ENCODE measurements at regions not wholly inside any gene's neighbourhood (a gene's known extent, or its start where the extent isn't known, plus 50 kb on each side); places are given as distances from the start of the nearest gene placed in this dataset.

GRCh38 chr10:109427411-109427810, 495.9 kb downstream of the XPNPEP1 start:
- no peak overlapping the region for H3K4me3 ChIP-seq
- intact Hi-C loops (cut with DNase I; ENCODE audit: low total_unique reads), result no loop called here

DNA sequence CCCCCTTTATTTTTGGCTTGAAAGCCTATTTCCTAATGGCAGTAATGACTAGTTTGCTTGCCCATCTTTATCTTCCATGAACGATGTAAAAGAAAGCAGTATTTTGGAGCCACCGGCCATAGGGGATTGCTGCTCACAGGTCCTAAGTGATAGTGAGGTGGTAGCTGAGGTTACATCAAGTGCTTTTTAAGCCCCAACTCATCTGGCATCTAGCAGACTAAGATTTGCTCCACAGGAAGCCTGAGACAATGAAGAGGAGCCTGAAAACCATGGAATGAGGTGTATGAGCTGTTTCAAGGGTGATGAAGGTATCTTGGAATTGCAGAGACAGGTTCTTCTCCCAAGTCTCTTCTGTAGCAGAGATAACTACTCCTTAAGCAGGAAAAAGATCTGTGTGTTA, 496.3 kb downstream of the XPNPEP1 start:
- 84 to 89% methylated on average over 2 of the region's 2 CpGs for WGBS, 2 donors
- Histone ChIP-seq H3K4me3 (no peak overlapping the region), H3K27ac (no peak overlapping the region), H3K27me3 (no peaks in the 10 kb centered on the region), H3K36me3 (ENCODE audit: low read depth, missing control alignments) (no peaks in the 10 kb centered on the region), H3K4me1 (no peaks in the 10 kb centered on the region), H3K9me3 (no peaks in the 10 kb centered on the region)
- no peak for TF ChIP-seq POLR2A (IDR thresholded peaks at IDR 0.05)
- TF ChIP-seq, protein P1, sequence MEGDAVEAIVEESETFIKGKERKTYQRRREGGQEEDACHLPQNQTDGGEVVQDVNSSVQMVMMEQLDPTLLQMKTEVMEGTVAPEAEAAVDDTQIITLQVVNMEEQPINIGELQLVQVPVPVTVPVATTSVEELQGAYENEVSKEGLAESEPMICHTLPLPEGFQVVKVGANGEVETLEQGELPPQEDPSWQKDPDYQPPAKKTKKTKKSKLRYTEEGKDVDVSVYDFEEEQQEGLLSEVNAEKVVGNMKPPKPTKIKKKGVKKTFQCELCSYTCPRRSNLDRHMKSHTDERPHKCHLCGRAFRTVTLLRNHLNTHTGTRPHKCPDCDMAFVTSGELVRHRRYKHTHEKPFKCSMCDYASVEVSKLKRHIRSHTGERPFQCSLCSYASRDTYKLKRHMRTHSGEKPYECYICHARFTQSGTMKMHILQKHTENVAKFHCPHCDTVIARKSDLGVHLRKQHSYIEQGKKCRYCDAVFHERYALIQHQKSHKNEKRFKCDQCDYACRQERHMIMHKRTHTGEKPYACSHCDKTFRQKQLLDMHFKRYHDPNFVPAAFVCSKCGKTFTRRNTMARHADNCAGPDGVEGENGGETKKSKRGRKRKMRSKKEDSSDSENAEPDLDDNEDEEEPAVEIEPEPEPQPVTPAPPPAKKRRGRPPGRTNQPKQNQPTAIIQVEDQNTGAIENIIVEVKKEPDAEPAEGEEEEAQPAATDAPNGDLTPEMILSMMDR (IDR thresholded peaks at IDR 0.05), result no peak
- intact Hi-C loops (cut with DNase I; ENCODE audit: low total_unique reads), result no loop called here
- no peak for DNase-seq

More at GRCh38 chr10:109427411-109427810, 495.9 kb downstream of the XPNPEP1 start:
- no peaks in the 10 kb centered on the region for H3K36me3 ChIP-seq (ENCODE audit: low read depth, missing control alignments)
- no peaks in the 10 kb centered on the region for H3K4me1 ChIP-seq
- TF ChIP-seq POLR2A (IDR thresholded peaks at IDR 0.05), result no peak
- TF ChIP-seq, protein P1 (IDR thresholded peaks at IDR 0.05), result no peak
- no peaks in the 10 kb centered on the region for H3K27me3 ChIP-seq
- H3K27ac ChIP-seq, result no peak overlapping the region
- no peak for DNase-seq
- no peaks in the 10 kb centered on the region for H3K9me3 ChIP-seq
- WGBS, 2 donors, result 63 to 78% methylated on average over 2 of the region's 2 CpGs

- H3K27me3 ChIP-seq, result no peaks in the 10 kb centered on the region
- WGBS, 2 donors, result 75 to 85% methylated on average over 3 of the region's 3 CpGs
- intact Hi-C loops (cut with DNase I; ENCODE audit: low total_unique reads), result no loop called here
- H3K9me3 ChIP-seq, result no peaks in the 10 kb centered on the region
- H3K4me3 ChIP-seq, result no peak overlapping the region
- H3K36me3 ChIP-seq (ENCODE audit: low read depth, missing control alignments), result no peaks in the 10 kb centered on the region
- DNase-seq, result no peak
- TF ChIP-seq, protein P1 (IDR thresholded peaks at IDR 0.05), result no peak
- TF ChIP-seq POLR2A (IDR thresholded peaks at IDR 0.05), result no peak
- no peak overlapping the region for H3K27ac ChIP-seq
- H3K4me1 ChIP-seq, result no peaks in the 10 kb centered on the region
Observed at GRCh38 chr10:109418795-109419194, 504.5 kb downstream of the XPNPEP1 start.

GRCh38 chr10:109417803-109418202, 505.5 kb downstream of the XPNPEP1 start:
- TF ChIP-seq, protein P1 (IDR thresholded peaks at IDR 0.05), result no peak
- no peak for DNase-seq
- no peak overlapping the region for H3K27ac ChIP-seq
- no peaks in the 10 kb centered on the region for H3K27me3 ChIP-seq
- no peaks in the 10 kb centered on the region for H3K9me3 ChIP-seq
- 71 to 80% methylated on average over 4 of the region's 4 CpGs for WGBS, 2 donors
- H3K4me1 ChIP-seq, result no peaks in the 10 kb centered on the region
- intact Hi-C loops (cut with DNase I; ENCODE audit: low total_unique reads), result no loop called here
- no peak overlapping the region for H3K4me3 ChIP-seq
- no peaks in the 10 kb centered on the region for H3K36me3 ChIP-seq (ENCODE audit: low read depth, missing control alignments)

DNA sequence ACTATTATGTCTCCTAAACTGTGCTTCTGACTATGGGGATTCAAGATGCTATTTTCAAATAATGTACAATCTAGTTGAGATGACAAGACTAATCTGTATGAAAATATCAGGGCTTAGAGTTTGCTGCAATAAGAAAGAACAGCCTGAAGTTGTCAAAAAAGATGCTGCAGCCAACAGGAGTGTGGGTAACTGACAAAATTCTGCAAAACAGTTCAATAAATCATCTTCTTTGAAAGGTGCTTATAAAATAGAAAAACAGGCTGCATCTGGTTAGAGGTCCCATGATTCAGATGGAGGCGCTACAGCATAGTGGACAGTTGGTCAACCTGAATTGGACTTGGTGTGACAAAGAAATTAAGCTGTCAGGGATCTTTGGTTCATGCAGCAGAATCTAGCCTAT, 511.0 kb downstream of the XPNPEP1 start:
- intact Hi-C loops (cut with DNase I; ENCODE audit: low total_unique reads), result no loop called here
- WGBS, 2 donors, result 92 to 94% methylated on average over 1 of the region's 1 CpG
- Histone ChIP-seq H3K9me3 (no peaks in the 10 kb centered on the region), H3K36me3 (ENCODE audit: low read depth, missing control alignments) (no peaks in the 10 kb centered on the region), H3K27ac (no peak overlapping the region), H3K27me3 (no peaks in the 10 kb centered on the region), H3K4me3 (no peak overlapping the region), H3K4me1 (no peaks in the 10 kb centered on the region)
- no peak for DNase-seq
- TF ChIP-seq POLR2A (IDR thresholded peaks at IDR 0.05), result no peak

Data from testis (tissue), 2 donors.